T-helper 9 cell (primary cell): ENCODE measurements at regions not wholly inside any gene's neighbourhood (a gene's known extent, or its start where the extent isn't known, plus 50 kb on each side); places are given as distances from the start of the nearest gene placed in this dataset.
"Not testable (repeated sequence)": the region's sequence is repeated elsewhere in the genome, so short reads cannot be mapped to it uniquely, and the experiment has no call there.

Source experiments
- DNase-seq: peaks from one replicate; pipeline ENCODE4 v3.0.0-alpha.2; 2020

DNA sequence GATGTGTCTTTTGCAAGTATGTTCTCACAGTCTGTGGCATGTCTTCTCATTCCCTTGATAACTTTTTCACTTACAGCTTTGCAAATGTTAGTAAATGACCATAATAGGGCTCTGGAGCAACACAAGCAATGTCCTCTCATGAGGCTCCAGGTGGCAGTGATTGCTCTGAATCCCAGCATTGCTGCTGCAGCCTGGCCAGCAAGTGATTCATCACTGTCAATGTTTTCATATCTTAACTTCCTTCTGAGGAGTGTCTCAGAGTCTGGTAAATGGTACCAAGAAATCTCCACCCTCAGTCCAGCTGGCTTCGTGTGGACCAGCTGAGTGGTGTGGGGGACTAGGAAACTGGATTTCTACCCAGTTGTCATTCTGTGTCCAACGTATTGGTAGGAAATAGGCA, 139.6 kb downstream of the MYLK4 start:
- no peak for DNase-seq

DNA sequence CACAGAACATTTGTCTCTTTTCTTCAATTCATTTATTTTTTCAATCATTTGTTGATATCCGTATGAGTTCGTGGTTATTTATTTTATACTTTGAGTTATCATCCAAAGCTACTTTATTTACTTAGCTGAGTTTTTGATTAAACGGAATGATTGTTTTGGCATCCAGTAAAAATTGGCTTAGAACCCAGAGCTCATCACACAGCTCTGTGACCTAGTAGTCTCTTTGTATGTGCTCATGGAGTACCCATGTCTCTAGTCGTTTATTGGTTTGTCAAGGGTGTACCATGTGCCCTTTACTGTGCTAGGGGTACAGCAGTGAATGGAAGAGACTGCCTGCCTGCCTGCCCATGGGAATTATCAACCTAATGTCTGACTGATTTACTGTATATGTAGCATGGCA, 142.2 kb downstream of the MYLK4 start:
- DNase-seq = no peak

DNA sequence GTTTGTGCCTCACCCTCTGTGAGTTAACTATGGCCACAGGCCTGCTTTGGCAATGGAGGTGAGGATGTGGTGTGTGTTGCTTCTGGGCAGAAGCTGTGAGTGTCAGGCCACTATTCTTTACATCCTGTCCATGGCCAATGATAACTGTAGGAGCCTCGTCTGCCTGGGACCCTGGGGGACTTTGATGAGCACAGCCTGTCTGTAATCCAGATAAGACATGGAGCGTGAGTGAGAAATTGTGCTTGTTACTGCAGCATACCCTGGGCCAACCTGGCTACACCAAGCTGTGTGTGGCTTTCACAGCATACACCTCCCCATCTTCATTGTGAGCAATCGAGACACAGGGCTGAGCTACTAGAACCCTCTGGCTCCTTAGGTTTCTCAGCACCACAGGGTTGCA, 150.4 kb downstream of the MYLK4 start:
- no peak for DNase-seq

DNA sequence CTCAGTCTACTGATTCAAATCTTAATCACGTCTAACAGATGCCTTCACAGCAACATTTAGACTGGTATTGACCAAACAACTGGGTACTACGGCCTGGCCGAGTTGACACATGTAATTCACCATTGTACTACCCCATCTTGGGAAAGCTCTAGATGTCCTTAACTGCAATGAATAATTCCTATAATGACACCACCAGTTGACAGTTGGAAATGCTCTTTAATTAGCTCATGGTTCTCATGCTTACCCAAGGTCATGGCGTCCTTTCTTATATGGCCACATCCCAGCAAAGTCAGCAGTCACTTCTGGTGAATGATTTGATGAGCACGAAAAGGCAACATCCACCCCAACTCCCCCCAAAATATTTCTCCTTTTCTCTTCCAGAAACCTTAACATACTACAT, 150.9 kb downstream of the MYLK4 start:
- DNase-seq = no peak

DNA sequence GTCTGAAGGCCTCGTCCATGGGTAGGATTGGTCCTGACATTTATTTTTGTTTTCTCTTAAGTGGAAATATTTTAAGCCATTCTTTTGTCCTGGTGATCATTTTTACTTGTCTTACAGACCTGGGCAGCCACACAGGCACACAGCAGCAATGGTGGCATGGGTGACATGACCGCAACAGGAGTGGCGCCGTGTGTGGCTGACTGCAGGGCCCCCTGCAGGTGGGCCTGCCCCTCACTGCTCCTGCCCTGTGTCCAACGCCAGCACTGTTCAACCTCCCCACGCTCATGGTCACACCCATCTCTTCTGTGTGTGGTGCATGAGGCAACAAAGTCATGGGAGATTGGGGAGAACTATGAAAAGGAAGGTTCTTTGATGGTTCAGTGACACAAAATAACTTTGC, 151.9 kb downstream of the MYLK4 start:
- DNase-seq = no peak

DNA sequence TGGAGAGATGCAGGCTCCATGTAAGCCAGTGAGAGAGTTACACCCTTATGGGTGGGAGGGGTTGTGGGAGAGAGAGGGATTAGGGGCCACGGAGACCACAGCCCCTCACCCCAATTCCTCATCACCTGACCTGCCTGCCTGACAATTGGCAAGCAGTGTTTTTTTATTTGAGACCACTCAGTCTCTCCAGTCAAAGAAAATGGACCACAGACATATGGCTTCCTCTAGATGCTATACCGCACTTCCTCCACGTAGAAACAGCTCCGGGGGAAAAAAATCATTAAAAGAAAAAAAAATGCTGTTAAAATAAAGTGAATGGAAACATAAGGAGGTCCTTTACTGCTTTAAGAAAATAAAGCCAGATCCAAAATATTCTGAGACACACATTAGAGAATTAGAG, 152.7 kb downstream of the MYLK4 start:
- DNase-seq = no peak

DNA sequence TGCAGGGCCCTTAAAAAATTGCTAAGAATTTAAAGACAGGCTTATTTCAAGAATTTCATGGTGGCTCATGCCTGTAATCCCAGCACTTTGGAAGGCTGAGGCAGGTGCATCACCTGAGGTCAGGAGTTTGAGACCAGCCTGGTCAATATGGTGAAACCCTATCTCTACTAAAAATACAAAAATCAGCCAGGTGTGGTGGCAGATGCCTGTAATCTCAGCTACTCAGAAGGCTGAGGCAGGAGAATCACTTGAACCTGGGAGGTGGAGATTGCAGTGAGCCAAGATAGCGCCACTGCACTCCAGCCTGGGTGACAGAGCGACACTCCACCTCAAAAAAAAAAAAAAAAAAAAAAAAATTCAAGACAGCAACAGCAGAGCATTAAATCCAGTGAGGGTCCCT, 153.3 kb downstream of the MYLK4 start:
- DNase-seq = not testable (repeated sequence)

DNA sequence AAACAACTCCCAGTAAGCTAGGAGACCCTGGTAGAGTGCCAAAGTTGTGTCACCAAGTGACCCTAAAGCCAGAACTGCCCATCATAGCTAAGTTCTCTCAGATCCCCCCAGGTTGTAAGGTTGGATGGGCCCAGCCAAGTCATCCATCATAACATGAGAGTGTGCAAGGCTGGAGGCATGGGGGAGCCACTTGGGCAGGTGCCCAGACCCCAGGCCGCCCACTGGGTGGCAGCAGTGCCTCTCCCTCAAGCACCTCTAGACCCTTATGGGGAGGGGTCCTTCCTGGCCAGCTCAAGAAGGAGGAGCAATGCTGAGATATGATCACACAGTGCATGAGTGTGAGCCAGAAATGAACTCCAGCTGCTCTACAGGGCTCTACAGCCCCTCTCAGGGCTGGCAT, 154.5 kb downstream of the MYLK4 start:
- no peak for DNase-seq

DNA sequence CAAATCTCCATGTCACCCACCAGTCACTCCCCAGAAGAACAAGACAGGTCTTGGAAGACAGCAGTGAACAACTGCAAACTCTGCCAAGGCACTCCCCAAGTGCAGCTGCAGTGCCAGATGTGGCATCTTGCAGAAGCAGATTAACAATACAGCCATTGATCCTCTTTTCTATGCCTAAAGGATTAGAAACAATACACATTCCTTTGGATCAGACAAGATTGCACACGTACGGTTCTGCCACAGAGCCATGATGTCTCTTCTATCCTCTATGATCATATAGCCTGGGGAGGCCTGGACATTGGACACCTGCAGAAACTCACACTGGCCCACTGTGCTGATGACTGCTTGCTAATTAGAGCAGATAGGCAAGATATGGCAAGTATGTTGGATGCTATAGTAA, 155.9 kb downstream of the MYLK4 start:
- DNase-seq = no peak

DNA sequence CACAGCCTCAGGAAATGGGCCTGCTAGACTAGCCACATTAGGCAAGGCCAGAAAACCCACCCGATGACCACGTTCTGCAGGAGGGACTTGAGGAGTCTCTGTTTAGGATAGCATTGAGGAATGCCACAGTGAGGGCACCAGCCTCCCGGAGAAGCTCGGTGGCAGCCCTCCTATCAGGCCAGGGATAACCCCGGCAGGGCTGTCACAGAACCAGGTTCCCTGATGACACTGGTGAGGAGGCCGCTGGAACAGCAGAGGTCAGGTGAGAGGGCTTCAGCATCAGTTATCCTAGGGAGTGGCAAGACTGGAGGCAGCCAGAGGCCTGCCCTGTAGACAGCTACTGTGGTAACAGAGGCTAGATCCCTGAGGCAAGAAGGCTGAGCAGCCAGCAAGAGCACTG, 157.6 kb downstream of the MYLK4 start:
- no peak for DNase-seq

DNA sequence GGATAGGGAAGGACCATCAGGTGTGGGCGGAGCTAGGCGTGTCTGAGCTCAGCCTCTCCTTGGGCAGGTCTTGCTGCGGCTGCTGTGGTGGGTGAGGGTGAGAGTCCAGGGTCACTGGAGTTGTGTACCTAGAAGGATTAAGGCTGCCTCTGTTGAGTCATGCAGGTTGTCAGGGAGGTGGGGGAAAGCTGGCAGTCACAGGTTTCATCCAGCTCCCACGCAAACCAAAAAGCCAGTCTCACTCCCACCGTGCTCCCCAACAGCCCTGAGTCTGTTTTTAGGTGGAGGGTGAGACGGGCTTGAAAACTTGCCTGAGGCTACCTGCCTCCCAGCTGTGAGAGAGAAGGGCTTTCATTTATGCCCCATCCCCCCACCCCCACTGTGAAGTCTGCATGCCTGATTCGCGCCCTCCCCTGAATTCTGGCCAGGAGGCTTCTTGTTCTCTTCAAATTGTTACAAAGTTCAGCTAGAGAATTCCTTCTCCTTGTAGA, 161.5 kb downstream of the MYLK4 start:
- DNase-seq = no peak

DNA sequence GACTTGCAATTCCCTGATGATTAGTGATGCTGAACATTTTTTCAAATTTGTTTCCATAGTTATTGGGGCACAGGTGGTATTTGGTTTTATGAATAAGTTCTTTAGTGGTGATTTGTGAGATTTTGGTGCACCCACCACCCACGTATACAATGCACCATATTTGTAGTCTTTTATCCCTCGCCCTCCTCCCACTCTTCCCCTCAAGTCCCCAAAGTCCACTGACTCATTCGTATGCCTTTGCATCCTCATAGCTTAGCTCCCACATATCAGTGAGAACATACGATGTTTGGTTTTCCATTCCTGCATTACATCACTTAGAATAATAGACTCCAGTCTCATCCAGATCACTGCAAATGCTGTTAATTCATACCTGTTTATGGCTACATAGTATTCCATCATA, 167.3 kb downstream of the MYLK4 start:
- DNase-seq = no peak

DNA sequence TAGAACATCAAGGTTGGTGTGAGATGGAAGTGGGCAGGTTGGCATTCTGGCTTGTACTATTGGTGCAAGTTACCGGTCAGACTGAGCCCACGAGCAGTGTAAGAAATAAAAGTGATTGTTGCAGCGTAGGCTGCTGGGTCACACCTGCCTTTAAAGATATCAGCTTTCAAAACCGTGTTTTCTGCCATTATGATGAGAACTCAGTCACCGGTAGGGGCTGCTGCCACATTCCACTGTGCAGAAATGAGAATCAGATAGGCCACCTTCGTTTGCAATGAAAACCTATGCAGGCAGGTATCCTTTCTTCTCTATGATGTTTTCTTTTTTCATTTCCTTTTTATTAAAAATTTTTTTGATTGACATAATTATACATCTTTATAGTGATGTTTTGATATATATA, 168.5 kb downstream of the MYLK4 start:
- no peak for DNase-seq

DNA sequence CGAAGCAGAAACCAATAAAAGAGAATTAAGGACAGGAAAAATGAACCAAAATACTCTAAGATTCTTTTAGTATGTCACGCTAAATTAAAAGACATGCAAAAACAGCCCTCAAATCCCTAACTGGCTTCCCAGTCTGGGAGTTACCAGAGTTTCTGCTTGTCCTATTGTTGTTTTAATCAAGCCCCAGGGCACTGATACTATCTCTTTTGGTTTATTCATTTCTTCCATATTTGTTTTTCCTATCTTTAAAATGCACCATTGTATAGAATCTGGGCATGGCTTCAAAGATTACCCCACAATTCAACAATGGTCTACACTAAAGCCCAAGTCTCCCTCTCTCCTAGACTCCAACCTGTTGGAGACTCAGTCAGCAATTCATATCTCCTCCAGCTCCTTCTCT, 169.1 kb downstream of the MYLK4 start:
- DNase-seq = no peak

DNA sequence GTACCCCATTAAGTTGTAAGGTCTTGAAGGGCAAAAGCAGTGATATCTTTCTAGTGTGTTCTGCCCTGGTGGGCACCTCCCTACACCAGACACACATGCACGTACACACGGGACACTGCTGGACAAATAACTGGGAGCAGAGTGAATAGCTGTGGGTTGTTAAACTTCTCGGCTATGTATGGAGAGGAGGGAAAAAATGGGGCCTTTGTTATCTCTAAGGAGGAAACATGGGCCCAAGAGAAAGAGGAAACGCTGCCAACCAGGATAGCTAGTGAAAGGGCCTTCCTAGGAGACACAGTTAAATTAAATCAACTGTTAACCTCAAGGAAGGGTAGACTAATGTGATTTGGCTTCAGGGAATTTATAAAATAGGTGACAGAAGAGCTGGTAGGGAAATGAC, 169.7 kb downstream of the MYLK4 start:
- no peak for DNase-seq

DNA sequence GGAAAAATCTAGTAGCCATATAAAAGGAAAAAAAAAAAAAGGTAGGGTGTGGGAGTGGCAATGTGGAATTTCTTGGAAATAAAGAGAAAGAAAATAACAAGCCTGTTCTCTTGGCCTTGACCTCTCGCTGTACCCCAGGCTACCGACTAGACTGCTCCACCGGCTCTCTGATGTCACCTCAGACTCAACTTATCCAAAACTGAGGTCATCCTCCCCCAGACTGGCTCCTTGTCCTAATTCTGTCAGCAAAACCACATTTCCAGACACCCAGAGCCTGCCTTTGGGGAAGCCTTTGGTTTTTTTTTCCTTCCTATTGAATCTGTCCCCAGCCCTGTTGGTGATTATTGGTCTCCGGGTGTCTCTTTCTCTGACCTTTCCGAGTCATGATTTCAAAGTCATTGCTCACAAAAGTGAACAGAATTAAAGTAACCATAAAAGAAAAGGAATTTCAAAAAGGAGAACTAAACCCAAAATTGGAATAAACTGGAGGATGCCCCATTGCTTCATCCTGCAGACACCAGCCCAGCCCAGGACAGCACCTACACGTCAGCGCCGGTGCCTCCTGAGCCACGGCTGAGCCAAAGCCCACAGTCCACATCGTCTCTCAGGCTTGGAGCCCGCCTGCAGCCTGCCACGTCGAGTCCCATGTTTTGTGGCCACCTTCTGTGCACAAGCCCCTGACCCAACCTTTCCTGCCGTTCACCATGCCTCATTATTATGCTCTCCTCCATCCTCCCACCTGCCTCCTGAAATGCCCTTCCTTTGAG, 170.7 kb downstream of the MYLK4 start:
- no peak for DNase-seq

DNA sequence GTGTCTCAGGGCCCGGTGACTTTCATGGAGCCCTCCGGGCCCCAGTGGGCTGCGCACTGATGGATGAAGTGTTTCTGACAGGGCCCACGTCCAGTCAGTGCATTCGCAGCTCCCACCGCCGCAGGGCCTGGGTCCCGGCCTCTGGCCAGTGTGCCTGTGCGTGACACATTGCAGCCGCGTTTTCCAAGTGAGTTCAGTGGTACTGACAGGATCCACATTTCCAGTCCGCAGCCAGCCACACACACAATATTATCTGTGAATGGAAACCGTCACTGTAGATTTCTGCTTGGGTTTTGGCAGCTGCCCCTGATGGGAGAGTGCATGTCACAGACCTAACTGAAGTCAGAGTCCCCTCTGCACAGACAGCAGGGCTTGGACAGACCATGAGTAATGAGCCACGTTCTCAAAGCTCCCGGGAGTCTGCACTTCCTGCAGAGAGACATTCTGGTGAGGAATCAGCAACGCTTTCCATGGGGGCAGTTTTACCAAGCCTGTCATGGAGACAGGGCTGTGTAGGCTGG, 171.4 kb downstream of the MYLK4 start:
- DNase-seq = no peak

DNA sequence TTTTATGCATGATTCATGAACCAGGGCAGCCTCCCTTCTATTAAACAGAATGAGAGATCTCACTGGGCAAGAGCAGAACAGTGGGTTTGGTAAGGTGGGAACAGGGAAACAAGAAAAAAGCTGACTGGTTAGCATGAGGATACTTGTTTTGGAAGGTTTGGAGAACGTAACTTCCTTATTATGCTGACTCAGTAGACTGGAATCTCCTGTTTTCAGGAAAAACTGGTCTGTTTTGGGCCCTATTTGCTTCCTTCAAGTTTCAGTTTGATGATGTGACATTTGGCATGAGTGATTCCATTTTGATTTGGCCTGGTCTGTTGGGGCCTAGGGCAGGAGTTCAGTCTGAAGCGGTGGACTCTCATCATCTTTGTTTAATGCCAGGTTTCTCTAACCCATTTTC, 172.0 kb downstream of the MYLK4 start:
- DNase-seq = no peak

DNA sequence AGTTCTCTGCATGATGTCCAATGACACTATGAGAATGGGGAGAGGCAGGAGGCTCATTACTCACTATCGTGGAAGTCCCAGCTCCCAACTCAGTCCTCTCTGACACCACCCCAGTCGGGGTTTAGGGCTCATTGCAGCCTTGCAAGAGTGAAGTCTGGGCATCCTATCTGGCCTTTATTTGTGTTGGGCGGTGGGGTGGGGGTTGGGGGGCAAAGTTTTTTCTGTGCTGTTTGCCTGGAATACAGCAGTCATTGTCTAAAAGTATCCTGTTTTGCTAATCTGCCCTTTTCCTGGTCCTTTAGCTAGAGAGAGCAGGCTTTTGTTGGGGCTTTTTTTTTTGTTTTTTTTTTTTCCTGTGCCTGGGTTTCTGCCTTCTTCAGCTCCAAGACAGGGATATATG, 174.2 kb downstream of the MYLK4 start:
- no peak for DNase-seq

DNA sequence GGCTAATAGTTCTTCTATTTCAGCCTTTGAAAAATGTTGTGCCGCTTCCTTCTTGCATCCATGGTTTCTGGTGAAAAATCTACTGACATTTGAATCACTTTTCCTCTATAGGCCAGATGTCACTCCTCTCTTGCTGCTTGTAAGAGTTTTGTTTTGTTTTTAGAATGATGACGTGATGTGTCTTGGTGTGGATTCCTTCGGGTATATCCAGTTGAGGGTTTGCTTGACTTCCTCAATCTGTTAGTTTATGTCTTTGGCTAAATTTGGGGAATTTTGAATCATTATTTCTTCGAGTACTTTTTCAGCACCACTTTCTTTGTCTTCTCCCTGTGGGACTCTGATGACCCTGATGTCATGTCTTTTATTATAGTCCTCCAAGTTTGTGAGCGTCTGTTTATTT, 175.5 kb downstream of the MYLK4 start:
- no peak for DNase-seq

DNA sequence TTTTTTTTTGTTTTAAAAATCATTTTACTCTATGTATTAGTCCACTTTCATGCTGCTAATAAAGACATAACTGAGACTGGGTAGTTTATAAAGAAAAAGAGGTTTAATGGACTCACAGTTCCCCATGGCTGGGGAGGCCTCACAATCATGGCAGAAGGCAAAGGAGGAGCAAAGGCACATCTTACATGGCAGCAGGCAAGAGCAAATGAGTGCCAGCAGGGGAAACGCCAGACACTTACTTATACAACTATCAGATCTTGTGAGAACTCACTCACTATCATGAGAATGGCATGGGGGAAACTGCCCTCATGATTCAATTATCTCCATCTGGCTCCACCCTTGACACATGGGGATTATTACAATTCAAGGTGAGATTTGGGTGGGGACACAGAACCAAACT, 181.3 kb downstream of the MYLK4 start:
- DNase-seq = not testable (repeated sequence)

DNA sequence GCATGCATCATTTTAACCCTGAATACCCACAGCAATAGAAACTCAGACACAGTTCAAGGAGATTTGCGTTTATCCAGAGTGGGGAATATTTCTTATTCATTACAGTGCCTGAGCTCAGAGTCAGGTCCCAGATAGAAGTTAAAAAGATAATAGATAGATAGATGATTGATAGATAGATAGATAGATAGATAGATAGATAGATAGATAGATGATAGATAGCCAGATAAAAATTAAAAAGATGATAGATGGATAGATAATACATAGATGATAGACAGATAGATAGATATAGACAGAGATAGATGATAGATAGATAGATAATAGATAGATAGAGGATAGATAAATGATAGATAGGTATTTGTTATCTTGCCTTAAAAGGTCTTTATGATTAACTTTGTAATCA, 184.7 kb downstream of the MYLK4 start:
- DNase-seq = no peak

DNA sequence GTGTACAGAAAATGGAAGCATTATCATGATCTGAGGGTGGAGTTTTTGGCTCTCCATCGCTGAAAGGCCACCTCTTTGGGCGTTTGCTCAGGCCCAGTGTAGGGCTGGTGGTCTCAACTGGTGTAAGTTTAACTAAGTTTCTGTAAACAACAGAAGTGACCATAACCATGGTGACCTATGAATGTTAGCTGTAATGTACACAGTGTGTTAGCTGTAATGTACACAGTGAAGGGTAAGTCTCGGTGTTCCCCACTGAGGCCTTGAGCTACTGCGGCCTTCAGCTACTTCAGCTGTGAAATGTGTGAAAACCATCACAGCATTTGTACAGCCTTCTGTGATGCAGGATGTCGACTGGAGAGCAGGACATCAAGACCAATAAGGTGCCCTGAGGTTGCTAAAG, 185.2 kb downstream of the MYLK4 start:
- DNase-seq = no peak

DNA sequence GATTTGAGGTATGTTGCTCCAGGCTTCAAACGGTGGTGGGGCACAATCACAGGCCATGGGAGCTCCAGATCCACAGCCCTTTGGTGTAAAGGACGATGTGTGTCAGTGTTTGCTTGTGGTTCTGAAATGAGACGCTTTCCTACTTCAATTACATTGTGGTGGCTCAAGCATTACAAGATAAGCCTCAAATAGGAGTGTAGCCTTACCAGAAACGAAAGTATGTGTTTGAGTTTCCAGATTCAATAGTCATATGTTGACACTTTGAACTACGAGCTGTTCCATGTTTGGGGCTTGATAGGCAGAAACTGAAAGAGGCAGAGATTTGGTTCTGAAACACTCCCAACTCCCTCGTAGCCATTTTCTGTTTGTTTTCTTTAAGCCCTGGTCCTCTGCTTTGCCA, 187.1 kb downstream of the MYLK4 start:
- no peak for DNase-seq
